ENCODE measurements at regions not wholly inside any gene's neighbourhood (a gene's known extent, or its start where the extent isn't known, plus 50 kb on each side); places are given as distances from the start of the nearest gene placed in this dataset.

- no peak for DNase-seq (ENCODE audit: low read depth)
- no peak for TF ChIP-seq CTCF (conservative IDR thresholded peaks at IDR 0.05; ENCODE audit: low read depth, low read length)
- no peak overlapping the region for H3K4me3 ChIP-seq (ENCODE audit: low read depth, low read length)
Measured at GRCh38 chr2:234410526-234410925, 86.4 kb downstream of the ARL4C start.

- no peak for TF ChIP-seq CTCF (conservative IDR thresholded peaks at IDR 0.05; ENCODE audit: low read depth, low read length)
- DNase-seq (ENCODE audit: low read depth) = no peak
- no peak overlapping the region for H3K4me3 ChIP-seq (ENCODE audit: low read depth, low read length)
Measured at GRCh38 chr2:234409590-234409989, 87.3 kb downstream of the ARL4C start.

GRCh38 chr2:234406085-234406484 lies 90.8 kb downstream of the ARL4C start:
- peak; percentile 29 for TF ChIP-seq CTCF (conservative IDR thresholded peaks at IDR 0.05; ENCODE audit: low read depth, low read length)
- DNase-seq (ENCODE audit: low read depth) = no peak
- H3K4me3 ChIP-seq (ENCODE audit: low read depth, low read length) = no peak overlapping the region

GRCh38 chr2:234405462-234405861 lies 91.4 kb downstream of the ARL4C start:
- DNase-seq (ENCODE audit: low read depth) = no peak

GRCh38 chr2:234404957-234405356 lies 91.9 kb downstream of the ARL4C start:
- no peak for TF ChIP-seq CTCF (conservative IDR thresholded peaks at IDR 0.05; ENCODE audit: low read depth, low read length)
- no peak for DNase-seq (ENCODE audit: low read depth)
- H3K4me3 ChIP-seq (ENCODE audit: low read depth, low read length) = no peak overlapping the region

More at GRCh38 chr2:234405462-234405861, 91.4 kb downstream of the ARL4C start:
- TF ChIP-seq CTCF (conservative IDR thresholded peaks at IDR 0.05; ENCODE audit: low read depth, low read length) = no peak
- H3K4me3 ChIP-seq (ENCODE audit: low read depth, low read length) = no peak overlapping the region

- no peak overlapping the region for H3K4me3 ChIP-seq (ENCODE audit: low read depth, low read length)
- no peak for TF ChIP-seq CTCF (conservative IDR thresholded peaks at IDR 0.05; ENCODE audit: low read depth, low read length)
- no peak for DNase-seq (ENCODE audit: low read depth)
Measured at GRCh38 chr2:234403751-234404150, 93.1 kb downstream of the ARL4C start.

GRCh38 chr2:234403074-234403473 lies 93.8 kb downstream of the ARL4C start:
- no peak for DNase-seq (ENCODE audit: low read depth)
- no peak overlapping the region for H3K4me3 ChIP-seq (ENCODE audit: low read depth, low read length)
- TF ChIP-seq CTCF (conservative IDR thresholded peaks at IDR 0.05; ENCODE audit: low read depth, low read length) = no peak
